Parathyroid adenoma (tissue), 2 donors: ENCODE measurements at regions not wholly inside any gene's neighbourhood (a gene's known extent, or its start where the extent isn't known, plus 50 kb on each side); places are given as distances from the start of the nearest gene placed in this dataset.

ENCODE experiments used
- H2AFZ ChIP-seq: fragments of 300-600 bp; sonication (generic); one replicate; pipeline ENCODE4 v1.7.0; 2017; ENCODE audit warnings: antibody characterized with exemption, mild to moderate bottlenecking
- H3K27ac ChIP-seq: fragments of 300-600 bp; sonication (generic); one replicate; pipeline ENCODE4 v1.7.0; 2017
- H3K27me3 ChIP-seq: fragments of 300-600 bp; sonication (generic); one replicate; pipeline ENCODE4 v1.7.0; 2017; ENCODE audit warnings: low read length; ENCODE audit not compliant: control insufficient read depth, insufficient read depth
- H3K36me3 ChIP-seq: fragments of 300-600 bp; sonication (generic); one replicate; pipeline ENCODE4 v1.7.0; 2017; ENCODE audit warnings: low read length; ENCODE audit not compliant: control insufficient read depth, insufficient read depth
- H3K4me1 ChIP-seq: fragments of 300-600 bp; sonication (generic); one replicate; pipeline ENCODE4 v1.7.0; 2017; ENCODE audit warnings: control low read depth
- H3K4me2 ChIP-seq: fragments of 300-600 bp; sonication (generic); one replicate; pipeline ENCODE4 v1.7.0; 2017; ENCODE audit warnings: low read length
- H3K4me3 ChIP-seq: fragments of 300-600 bp; sonication (generic); one replicate; pipeline ENCODE4 v1.7.0; 2017; ENCODE audit warnings: low read depth, low read length
- H3K79me2 ChIP-seq: fragments of 300-600 bp; sonication (generic); one replicate; pipeline ENCODE4 v1.7.0; 2017; ENCODE audit warnings: control low read depth
- H3K9ac ChIP-seq: fragments of 300-600 bp; sonication (generic); one replicate; pipeline ENCODE4 v1.7.0; 2017; ENCODE audit warnings: mild to moderate bottlenecking
- H3K9me3 ChIP-seq: fragments of 300-600 bp; sonication (generic); one replicate; pipeline ENCODE4 v1.7.0; 2017; ENCODE audit warnings: low read length; ENCODE audit not compliant: control insufficient read depth
- TF ChIP-seq, protein P1 (sequence below): fragments of 300-600 bp; sonication (generic); IDR thresholded peaks from one replicate; pipeline ENCODE4 v1.7.0; 2017; ENCODE audit warnings: antibody characterized with exemption, mild to moderate bottlenecking
- donor health status: primary hyperparathyroidism.

GRCh38 chr9:118959366-118959765 is 409.9 kb downstream of the BRINP1 start:
- Histone ChIP-seq H3K79me2 (no peaks in the 10 kb centered on the region), H3K9ac (no peak overlapping the region), H3K9me3 (no peaks in the 10 kb centered on the region), H2AFZ (no peak overlapping the region), H3K4me2 (no peak overlapping the region), H3K4me1 (peaks cover 6% of the 10 kb centered on the region), H3K4me3 (no peak overlapping the region), H3K27me3 (no peaks in the 10 kb centered on the region), H3K36me3 (peaks cover 3% of the 10 kb centered on the region), H3K27ac (no peak overlapping the region)
- TF ChIP-seq, protein P1, sequence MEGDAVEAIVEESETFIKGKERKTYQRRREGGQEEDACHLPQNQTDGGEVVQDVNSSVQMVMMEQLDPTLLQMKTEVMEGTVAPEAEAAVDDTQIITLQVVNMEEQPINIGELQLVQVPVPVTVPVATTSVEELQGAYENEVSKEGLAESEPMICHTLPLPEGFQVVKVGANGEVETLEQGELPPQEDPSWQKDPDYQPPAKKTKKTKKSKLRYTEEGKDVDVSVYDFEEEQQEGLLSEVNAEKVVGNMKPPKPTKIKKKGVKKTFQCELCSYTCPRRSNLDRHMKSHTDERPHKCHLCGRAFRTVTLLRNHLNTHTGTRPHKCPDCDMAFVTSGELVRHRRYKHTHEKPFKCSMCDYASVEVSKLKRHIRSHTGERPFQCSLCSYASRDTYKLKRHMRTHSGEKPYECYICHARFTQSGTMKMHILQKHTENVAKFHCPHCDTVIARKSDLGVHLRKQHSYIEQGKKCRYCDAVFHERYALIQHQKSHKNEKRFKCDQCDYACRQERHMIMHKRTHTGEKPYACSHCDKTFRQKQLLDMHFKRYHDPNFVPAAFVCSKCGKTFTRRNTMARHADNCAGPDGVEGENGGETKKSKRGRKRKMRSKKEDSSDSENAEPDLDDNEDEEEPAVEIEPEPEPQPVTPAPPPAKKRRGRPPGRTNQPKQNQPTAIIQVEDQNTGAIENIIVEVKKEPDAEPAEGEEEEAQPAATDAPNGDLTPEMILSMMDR: no peak

DNA sequence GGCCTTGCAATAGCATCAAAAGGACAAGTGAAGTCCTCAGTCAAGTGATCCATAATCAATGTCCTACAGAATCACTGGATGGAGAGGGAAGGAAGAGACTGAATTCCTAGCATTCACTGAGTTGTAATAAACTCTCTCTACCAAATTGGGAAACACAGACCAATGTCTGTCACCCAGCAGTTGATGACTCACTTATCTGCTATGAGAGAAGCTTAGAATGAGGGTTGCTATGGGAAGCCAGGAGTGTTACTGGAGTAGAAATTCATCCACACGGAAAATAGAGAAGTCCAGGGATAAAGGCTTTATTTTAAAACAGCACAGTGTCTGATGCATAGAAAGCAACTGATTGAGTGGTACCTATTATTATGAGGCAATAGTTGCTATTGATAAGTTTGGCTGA is 407.4 kb downstream of the BRINP1 start:
- Histone ChIP-seq H3K9me3 (no peaks in the 10 kb centered on the region), H3K4me1 (peaks cover 6% of the 10 kb centered on the region), H3K4me2 (no peak overlapping the region), H2AFZ (no peak overlapping the region), H3K4me3 (no peak overlapping the region), H3K9ac (no peak overlapping the region), H3K27ac (no peak overlapping the region), H3K36me3 (peaks cover 3% of the 10 kb centered on the region), H3K27me3 (no peaks in the 10 kb centered on the region), H3K79me2 (no peaks in the 10 kb centered on the region)
- TF ChIP-seq, protein P1: no peak

DNA sequence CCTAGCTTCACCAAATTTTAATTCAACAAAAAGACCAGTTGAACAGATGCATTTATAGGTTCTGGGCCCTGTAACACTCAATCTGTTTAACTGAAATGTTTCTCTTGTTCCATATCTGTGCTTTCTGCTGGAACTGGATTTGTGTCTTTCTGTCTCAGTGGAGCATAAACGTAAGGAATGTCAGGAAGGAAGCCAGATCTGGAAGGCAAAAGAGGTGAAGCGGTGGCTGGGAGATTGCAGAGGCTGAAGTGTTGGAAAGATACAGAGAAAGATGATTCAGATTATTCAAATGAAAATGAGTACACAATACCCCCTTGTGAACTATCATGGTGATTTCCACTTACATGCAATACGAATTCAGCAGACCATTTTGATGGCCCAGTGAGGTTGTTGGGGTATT is 406.8 kb downstream of the BRINP1 start:
- Histone ChIP-seq H2AFZ (no peak overlapping the region), H3K4me3 (peak overlapping the region; percentile 16), H3K4me1 (peaks cover 6% of the 10 kb centered on the region), H3K9ac (no peak overlapping the region), H3K36me3 (peaks cover 3% of the 10 kb centered on the region), H3K27me3 (no peaks in the 10 kb centered on the region), H3K27ac (peak overlapping the region; percentile 44), H3K4me2 (no peak overlapping the region), H3K9me3 (no peaks in the 10 kb centered on the region), H3K79me2 (no peaks in the 10 kb centered on the region)
- TF ChIP-seq, protein P1: no peak

GRCh38 chr9:118963674-118964073 is 405.6 kb downstream of the BRINP1 start:
- TF ChIP-seq, protein P1: no peak
- Histone ChIP-seq H3K27me3 (no peaks in the 10 kb centered on the region), H3K4me3 (no peak overlapping the region)

GRCh38 chr9:118967901-118968300 is 401.3 kb downstream of the BRINP1 start:
- H3K4me3 ChIP-seq: no peak overlapping the region
- TF ChIP-seq, protein P1: no peak
- H3K4me2 ChIP-seq: no peak overlapping the region
- H3K36me3 ChIP-seq: no peaks in the 10 kb centered on the region
- H3K4me1 ChIP-seq: no peaks in the 10 kb centered on the region
- H3K27ac ChIP-seq: no peak overlapping the region
- H3K27me3 ChIP-seq: no peaks in the 10 kb centered on the region
- no peak overlapping the region for H2AFZ ChIP-seq
- H3K9ac ChIP-seq: no peak overlapping the region
- no peaks in the 10 kb centered on the region for H3K79me2 ChIP-seq
- H3K9me3 ChIP-seq: no peaks in the 10 kb centered on the region

More at GRCh38 chr9:118963674-118964073, 405.6 kb downstream of the BRINP1 start:
- no peaks in the 10 kb centered on the region for H3K79me2 ChIP-seq
- H3K36me3 ChIP-seq: peaks cover 3% of the 10 kb centered on the region
- H3K27ac ChIP-seq: no peak overlapping the region
- H3K9me3 ChIP-seq: no peaks in the 10 kb centered on the region
- no peak overlapping the region for H3K9ac ChIP-seq
- H3K4me1 ChIP-seq: peaks cover 6% of the 10 kb centered on the region
- no peak overlapping the region for H3K4me2 ChIP-seq
- no peak overlapping the region for H2AFZ ChIP-seq
